GM13977 (cell line): ENCODE measurements at regions not wholly inside any gene's neighbourhood (a gene's known extent, or its start where the extent isn't known, plus 50 kb on each side); places are given as distances from the start of the nearest gene placed in this dataset.

Experiments
- DNase-seq: peaks from one replicate; pipeline ENCODE4 v3.0.0; 2012; ENCODE audit warnings: low spot score
- CTCF ChIP-seq: IDR thresholded peaks from 2 replicates; pipeline ENCODE4 v1.5.1; 2012; ENCODE audit warnings: mild to moderate bottlenecking, control low read depth; ENCODE audit not compliant: insufficient read depth; ENCODE audit errors: extremely low read depth, missing control alignments
- in situ Hi-C: fragments of 300-500 bp; cut with MboI; formaldehyde crosslinking; loops from one replicate; pipeline ENCODE4 v1.12.0; 2022; ENCODE audit warnings: low sequenced_read_pairs, low pct_unique_long_range_greater_than_20kb, mixed read lengths, inconsistent platforms; ENCODE audit not compliant: unreplicated experiment

- no peak for DNase-seq
- no peak for TF ChIP-seq CTCF
- in situ Hi-C loops = no loop called here
Measured at GRCh38 chr13:40317980-40318327, 348.5 kb downstream of the FOXO1 start.

- in situ Hi-C loops = no loop called here
- no peak for TF ChIP-seq CTCF
- no peak for DNase-seq
Measured at GRCh38 chr13:40318366-40318765, 348.1 kb downstream of the FOXO1 start.

GRCh38 chr13:40319699-40320579 lies 346.5 kb downstream of the FOXO1 start:
- no peak for DNase-seq
- in situ Hi-C loops = no loop called here
- no peak for TF ChIP-seq CTCF

GRCh38 chr13:40328091-40328490 lies 338.4 kb downstream of the FOXO1 start:
- TF ChIP-seq CTCF = no peak
- in situ Hi-C loops = no loop called here
- DNase-seq = no peak

- DNase-seq = no peak
- TF ChIP-seq CTCF = no peak
- in situ Hi-C loops = no loop called here
Measured at GRCh38 chr13:40329781-40330485, 336.5 kb downstream of the FOXO1 start.

- no peak for TF ChIP-seq CTCF
- in situ Hi-C loops = no loop called here
- no peak for DNase-seq
Measured at GRCh38 chr13:40330950-40331349, 335.5 kb downstream of the FOXO1 start.
